HCT116 (cell line): ENCODE measurements at regions not wholly inside any gene's neighbourhood (a gene's known extent, or its start where the extent isn't known, plus 50 kb on each side); places are given as distances from the start of the nearest gene placed in this dataset.

Experiments used
- ATAC-seq: fragments of 200-7000 bp; cut with Tn5 transposase; 2 replicates; pipeline ENCODE4 v1.9.1; 2020; ENCODE audit warnings: mild to moderate bottlenecking, moderate library complexity
- BruUV-seq: library from RNA; stranded (reverse); fragments of 400-500 nt; replicated peaks from 2 replicates; lab custom pipeline; 2021; lab: Mats Ljungman, UMichigan
- CTCF ChIA-PET: fragments of 300-600 bp; sonication (Branson Sonifier 250); formaldehyde crosslinking; loops from one replicate; lab custom pipeline; 2021; ENCODE audit warnings: antibody characterized with exemption; lab: Charles Lee
- POLR2A ChIA-PET: fragments of 300-600, 350-600 bp; sonication (Branson Sonifier 250); formaldehyde crosslinking; loops from one replicate; lab custom pipeline; 2021; ENCODE audit warnings: antibody characterized with exemption; lab: Charles Lee
- RAD21 ChIA-PET, 2 experiments: fragments of 300-600 bp; sonication (Branson Sonifier 250); formaldehyde crosslinking; loops; one replicate each; lab custom pipeline; 2023; ENCODE audit warnings: low total read pairs in 2 of 2; ENCODE audit not compliant: uncharacterized antibody in 2 of 2, unreplicated experiment in 2 of 2, low non-redundant PET in 1 of 2; lab: Charles Lee
- DNase-seq: peaks from one replicate; pipeline ENCODE4 v3.0.0-alpha.2; 2010; ENCODE audit warnings: low read depth, low spot score
- H2AFZ ChIP-seq: fragments of 200-600 bp; shearing (Covaris generic), sonication (generic); 2 replicates; pipeline ENCODE4 v1.6.1; 2017; ENCODE audit warnings: low read depth, mixed run types, mixed read lengths, antibody characterized with exemption, low read length; ENCODE audit not compliant: poor library complexity, severe bottlenecking
- H3K27ac ChIP-seq: 2 replicates; pipeline ENCODE4 v1.5.1; 2012; ENCODE audit warnings: low read depth, low read length
- H3K27me3 ChIP-seq: fragments of 200-600 bp; sonication (generic); 2 replicates; pipeline ENCODE4 v1.6.1; 2016; ENCODE audit warnings: mixed run types, low read length, mixed read lengths; ENCODE audit not compliant: insufficient read depth
- H3K36me3 ChIP-seq, 2 experiments: fragments of 200-500 bp in 1 of 2; fragments of 200-600 bp in 1 of 2; sonication (Bioruptor generic) in 1 of 2; sonication (generic) in 1 of 2; 2 replicates each; pipeline versions ENCODE4 v1.5.1 to v1.6.1; 2014 to 2016; ENCODE audit warnings: low read length in 2 of 2, inconsistent platforms in 1 of 2, mixed read lengths in 1 of 2, mixed run types in 1 of 2; ENCODE audit not compliant: insufficient read depth in 2 of 2, control insufficient read depth in 1 of 2
- H3K4me1 ChIP-seq, 2 experiments: fragments of 200-600 bp in 1 of 2; sonication (generic) in 1 of 2; 2 replicates each; pipeline versions ENCODE4 v1.5.1 to v1.6.1; 2012 to 2017; ENCODE audit warnings: low read length in 2 of 2, inconsistent platforms in 1 of 2, mild to moderate bottlenecking in 1 of 2, mixed read lengths in 1 of 2, mixed run types in 1 of 2, moderate library complexity in 1 of 2; ENCODE audit not compliant: insufficient read depth in 2 of 2, control insufficient read depth in 1 of 2
- H3K4me2 ChIP-seq: fragments of 200-600 bp; sonication (generic); 2 replicates; pipeline ENCODE4 v1.6.1; 2017; ENCODE audit warnings: mixed run types, low read length, mixed read lengths
- H3K4me3 ChIP-seq, 2 experiments: fragments of 200-600 bp in 1 of 2; sonication (generic) in 1 of 2; replicated peaks in 1 of 2; 2 replicates each; pipeline ENCODE4 v1.5.1; 2011 to 2016; ENCODE audit warnings: low read length in 2 of 2, control low read depth in 1 of 2, low read depth in 1 of 2, mild to moderate bottlenecking in 1 of 2, mixed read lengths in 1 of 2, mixed run types in 1 of 2
- H3K79me2 ChIP-seq: fragments of 200-600 bp; sonication (generic); 2 replicates; pipeline ENCODE4 v1.6.1; 2017; ENCODE audit warnings: mild to moderate bottlenecking, mixed run types, low read length, moderate library complexity, mixed read lengths; ENCODE audit not compliant: insufficient read depth
- H3K9ac ChIP-seq: fragments of 200-600 bp; sonication (generic); 2 replicates; pipeline ENCODE4 v1.6.1; 2016; ENCODE audit warnings: low read length, mixed read lengths
- H3K9me2 ChIP-seq: fragments of 200-600 bp; sonication (generic), shearing (Covaris generic); 2 replicates; pipeline ENCODE4 v1.6.1; 2017; ENCODE audit warnings: mixed run types, mild to moderate bottlenecking, moderate library complexity; ENCODE audit not compliant: insufficient read depth
- H3K9me3 ChIP-seq, 2 experiments: fragments of 200-500 bp in 1 of 2; fragments of 200-600 bp in 1 of 2; sonication (Bioruptor generic) in 1 of 2; sonication (generic) in 1 of 2; 2 replicates each; pipeline ENCODE4 v1.6.1; 2014 to 2017; ENCODE audit warnings: low read length in 2 of 2, mixed read lengths in 2 of 2, inconsistent platforms in 1 of 2, low read depth in 1 of 2, mild to moderate bottlenecking in 1 of 2, mixed run types in 1 of 2, moderate library complexity in 1 of 2; ENCODE audit not compliant: control insufficient read depth in 1 of 2, insufficient read depth in 1 of 2
- H4K20me1 ChIP-seq: fragments of 200-600 bp; sonication (generic), shearing (Covaris generic); 2 replicates; pipeline ENCODE4 v1.6.1; 2017; ENCODE audit warnings: mixed run types, mild to moderate bottlenecking, moderate library complexity; ENCODE audit not compliant: insufficient read depth
- CBX3 ChIP-seq: IDR thresholded peaks from 2 replicates; pipeline ENCODE4 v1.6.1; 2012; ENCODE audit warnings: low read depth
- CEBPB ChIP-seq: IDR thresholded peaks from 2 replicates; pipeline ENCODE4 v1.6.1; 2012; ENCODE audit warnings: low read depth
- EGR1 ChIP-seq: IDR thresholded peaks from 2 replicates; pipeline ENCODE4 v1.6.1; 2012; ENCODE audit warnings: low read depth
- ELF1 ChIP-seq: IDR thresholded peaks from 2 replicates; pipeline ENCODE4 v1.6.1; 2012; ENCODE audit warnings: low read depth, borderline replicate concordance
- EZH2 ChIP-seq: fragments of 200-600 bp; sonication (generic); IDR thresholded peaks from 2 replicates; pipeline ENCODE4 v1.6.1; 2017; ENCODE audit warnings: antibody characterized with exemption, mixed run types
- EZH2phosphoT487 ChIP-seq: fragments of 200-600 bp; IDR thresholded peaks from 2 replicates; pipeline ENCODE4 v1.6.1; 2018; ENCODE audit warnings: antibody characterized with exemption, borderline replicate concordance
- FOSL1 ChIP-seq: IDR thresholded peaks from 2 replicates; pipeline ENCODE4 v1.6.1; 2012; ENCODE audit warnings: low read depth
- POLR2AphosphoS5 ChIP-seq: IDR thresholded peaks from 2 replicates; pipeline ENCODE4 v1.6.1; 2011; ENCODE audit warnings: mild to moderate bottlenecking, low read depth, low read length, moderate library complexity
- RAD21 ChIP-seq: IDR thresholded peaks from 2 replicates; pipeline ENCODE4 v1.6.1; 2012; ENCODE audit warnings: low read depth, mild to moderate bottlenecking
- SP1 ChIP-seq: IDR thresholded peaks from 2 replicates; pipeline ENCODE4 v1.6.1; 2012; ENCODE audit warnings: low read depth
- ZFX ChIP-seq: fragments of 450-650 bp; IDR thresholded peaks from 2 replicates; pipeline ENCODE4 v1.6.1; 2017
- ZNF274 ChIP-seq: fragments of 200-500 bp; sonication (Bioruptor generic); IDR thresholded peaks from 2 replicates; pipeline ENCODE4 v1.6.1; 2014; ENCODE audit warnings: mild to moderate bottlenecking, low read depth, low read length, inconsistent platforms
- intact Hi-C: fragments of 100-400 bp; cut with micrococcal nuclease; formaldehyde crosslinking; loops from 2 replicates; pipeline ENCODE4 v1.10.0; 2022
- TF ChIP-seq, protein P1 (sequence below): IDR thresholded peaks from 2 replicates; pipeline ENCODE4 v1.6.1; 2011; ENCODE audit warnings: mild to moderate bottlenecking, low read length, moderate library complexity; ENCODE audit not compliant: insufficient replicate concordance; ENCODE audit errors: extremely low read depth
- TF ChIP-seq, protein P2 (sequence below), 3 experiments: fragments of 200-600 bp in 1 of 3; sonication (generic) in 1 of 3; IDR thresholded peaks in 2 of 3; conservative IDR thresholded peaks in 1 of 3; 2 replicates each; pipeline ENCODE4 v1.5.1; 2012 to 2017; ENCODE audit warnings: low read depth in 2 of 3, low read length in 2 of 3, antibody characterized with exemption in 1 of 3, borderline replicate concordance in 1 of 3, control low read depth in 1 of 3, mild to moderate bottlenecking in 1 of 3, mixed read lengths in 1 of 3, mixed run types in 1 of 3, moderate library complexity in 1 of 3; ENCODE audit not compliant: insufficient read depth in 1 of 3
- TF ChIP-seq, protein P3 (sequence below): IDR thresholded peaks from 2 replicates; pipeline ENCODE4 v1.6.1; 2012

DNA sequence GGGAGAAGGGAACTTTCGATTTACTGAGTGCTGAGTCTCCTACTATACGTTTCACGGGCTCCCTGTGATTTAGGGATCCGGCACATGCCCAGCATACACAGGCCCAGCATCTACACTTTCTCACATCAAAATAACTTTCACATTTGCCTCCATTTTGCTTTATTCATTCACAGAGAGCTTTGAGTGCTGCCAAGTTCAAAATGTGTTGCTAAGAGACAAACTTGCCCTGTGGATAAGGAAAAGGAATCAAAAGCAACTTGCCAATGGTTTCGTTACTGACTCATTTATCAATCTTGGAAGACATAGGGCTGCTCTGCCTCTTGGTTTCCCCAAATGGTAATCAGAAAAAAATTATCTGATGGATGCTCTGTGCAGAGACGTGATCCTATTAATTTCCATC, 86.3 kb upstream of the LRRN1 start:
- no peak for DNase-seq
- ChIA-PET POLR2A (no interaction called here), RAD21 (no interaction called here), CTCF (no interaction called here)
- H3K36me3 ChIP-seq: no peaks in the 10 kb centered on the region
- H3K9ac ChIP-seq: no peak overlapping the region
- no peaks in the 10 kb centered on the region for H3K9me2 ChIP-seq
- H3K27me3 ChIP-seq: no peaks in the 10 kb centered on the region
- ATAC-seq: no peak
- no peaks in the 10 kb centered on the region for H3K79me2 ChIP-seq
- H2AFZ ChIP-seq: no peak overlapping the region
- intact Hi-C loops: no loop called here
- peaks cover 4 to 14% of the 10 kb centered on the region in 2 experiments; a peak in 2 of 4 replicates for H3K9me3 ChIP-seq
- no peaks in the 10 kb centered on the region for H3K4me1 ChIP-seq
- TF ChIP-seq FOSL1 (no peak), ZFX (no peak), ZNF274 (no peak), CBX3 (no peak), RAD21 (no peak), POLR2AphosphoS5 (no peak), EZH2phosphoT487 (no peak), EGR1 (no peak), SP1 (no peak), EZH2 (no peak), ELF1 (no peak), CEBPB (no peak)
- TF ChIP-seq, protein P1, sequence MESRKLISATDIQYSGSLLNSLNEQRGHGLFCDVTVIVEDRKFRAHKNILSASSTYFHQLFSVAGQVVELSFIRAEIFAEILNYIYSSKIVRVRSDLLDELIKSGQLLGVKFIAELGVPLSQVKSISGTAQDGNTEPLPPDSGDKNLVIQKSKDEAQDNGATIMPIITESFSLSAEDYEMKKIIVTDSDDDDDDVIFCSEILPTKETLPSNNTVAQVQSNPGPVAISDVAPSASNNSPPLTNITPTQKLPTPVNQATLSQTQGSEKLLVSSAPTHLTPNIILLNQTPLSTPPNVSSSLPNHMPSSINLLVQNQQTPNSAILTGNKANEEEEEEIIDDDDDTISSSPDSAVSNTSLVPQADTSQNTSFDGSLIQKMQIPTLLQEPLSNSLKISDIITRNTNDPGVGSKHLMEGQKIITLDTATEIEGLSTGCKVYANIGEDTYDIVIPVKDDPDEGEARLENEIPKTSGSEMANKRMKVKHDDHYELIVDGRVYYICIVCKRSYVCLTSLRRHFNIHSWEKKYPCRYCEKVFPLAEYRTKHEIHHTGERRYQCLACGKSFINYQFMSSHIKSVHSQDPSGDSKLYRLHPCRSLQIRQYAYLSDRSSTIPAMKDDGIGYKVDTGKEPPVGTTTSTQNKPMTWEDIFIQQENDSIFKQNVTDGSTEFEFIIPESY: no peak
- TF ChIP-seq, protein P2, sequence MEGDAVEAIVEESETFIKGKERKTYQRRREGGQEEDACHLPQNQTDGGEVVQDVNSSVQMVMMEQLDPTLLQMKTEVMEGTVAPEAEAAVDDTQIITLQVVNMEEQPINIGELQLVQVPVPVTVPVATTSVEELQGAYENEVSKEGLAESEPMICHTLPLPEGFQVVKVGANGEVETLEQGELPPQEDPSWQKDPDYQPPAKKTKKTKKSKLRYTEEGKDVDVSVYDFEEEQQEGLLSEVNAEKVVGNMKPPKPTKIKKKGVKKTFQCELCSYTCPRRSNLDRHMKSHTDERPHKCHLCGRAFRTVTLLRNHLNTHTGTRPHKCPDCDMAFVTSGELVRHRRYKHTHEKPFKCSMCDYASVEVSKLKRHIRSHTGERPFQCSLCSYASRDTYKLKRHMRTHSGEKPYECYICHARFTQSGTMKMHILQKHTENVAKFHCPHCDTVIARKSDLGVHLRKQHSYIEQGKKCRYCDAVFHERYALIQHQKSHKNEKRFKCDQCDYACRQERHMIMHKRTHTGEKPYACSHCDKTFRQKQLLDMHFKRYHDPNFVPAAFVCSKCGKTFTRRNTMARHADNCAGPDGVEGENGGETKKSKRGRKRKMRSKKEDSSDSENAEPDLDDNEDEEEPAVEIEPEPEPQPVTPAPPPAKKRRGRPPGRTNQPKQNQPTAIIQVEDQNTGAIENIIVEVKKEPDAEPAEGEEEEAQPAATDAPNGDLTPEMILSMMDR (IDR thresholded peaks at IDR 0.05 in 2 of 3, conservative IDR thresholded peaks at IDR 0.05 in 1 of 3; ENCODE audit: borderline replicate concordance in 1 of 3, insufficient read depth in 1 of 3, low read depth in 2 of 3, low read length in 2 of 3): no peak
- TF ChIP-seq, protein P3, sequence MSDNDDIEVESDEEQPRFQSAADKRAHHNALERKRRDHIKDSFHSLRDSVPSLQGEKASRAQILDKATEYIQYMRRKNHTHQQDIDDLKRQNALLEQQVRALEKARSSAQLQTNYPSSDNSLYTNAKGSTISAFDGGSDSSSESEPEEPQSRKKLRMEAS: no peak
- no peak overlapping the region for H3K4me2 ChIP-seq
- no TSS peak for BruUV-seq
- H4K20me1 ChIP-seq: no peaks in the 10 kb centered on the region
- H3K27ac ChIP-seq: no peak overlapping the region
- no peak overlapping the region for H3K4me3 ChIP-seq
